ENCODE measurements at regions not wholly inside any gene's neighbourhood (a gene's known extent, or its start where the extent isn't known, plus 50 kb on each side); places are given as distances from the start of the nearest gene placed in this dataset.

DNA sequence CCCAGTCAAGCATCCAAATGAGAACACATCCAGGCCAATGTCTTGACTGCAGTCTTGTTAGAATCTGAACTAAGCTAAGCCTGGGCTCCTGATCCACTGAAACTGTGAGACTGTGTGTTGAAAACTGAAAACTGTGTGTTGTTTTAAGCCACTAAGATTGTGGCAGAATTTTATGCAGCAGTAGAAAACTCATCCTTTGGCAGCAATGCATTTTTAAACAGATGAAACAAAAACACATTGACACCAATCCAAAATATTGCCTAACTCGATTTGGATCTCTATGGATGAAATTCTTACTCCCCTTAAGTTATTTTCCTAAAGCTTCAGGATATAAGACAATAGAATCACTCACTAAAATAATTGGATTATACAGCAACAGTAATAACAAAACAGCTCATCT lies 202.3 kb upstream of the KLF12 start:
- no peak for TF ChIP-seq POLR2A (IDR thresholded peaks at IDR 0.05)
- TF ChIP-seq POLR2AphosphoS5 (IDR thresholded peaks at IDR 0.05; ENCODE audit: insufficient read depth in 1 of 2, low read depth in 1 of 2) = no peak
- TF ChIP-seq, protein P1, sequence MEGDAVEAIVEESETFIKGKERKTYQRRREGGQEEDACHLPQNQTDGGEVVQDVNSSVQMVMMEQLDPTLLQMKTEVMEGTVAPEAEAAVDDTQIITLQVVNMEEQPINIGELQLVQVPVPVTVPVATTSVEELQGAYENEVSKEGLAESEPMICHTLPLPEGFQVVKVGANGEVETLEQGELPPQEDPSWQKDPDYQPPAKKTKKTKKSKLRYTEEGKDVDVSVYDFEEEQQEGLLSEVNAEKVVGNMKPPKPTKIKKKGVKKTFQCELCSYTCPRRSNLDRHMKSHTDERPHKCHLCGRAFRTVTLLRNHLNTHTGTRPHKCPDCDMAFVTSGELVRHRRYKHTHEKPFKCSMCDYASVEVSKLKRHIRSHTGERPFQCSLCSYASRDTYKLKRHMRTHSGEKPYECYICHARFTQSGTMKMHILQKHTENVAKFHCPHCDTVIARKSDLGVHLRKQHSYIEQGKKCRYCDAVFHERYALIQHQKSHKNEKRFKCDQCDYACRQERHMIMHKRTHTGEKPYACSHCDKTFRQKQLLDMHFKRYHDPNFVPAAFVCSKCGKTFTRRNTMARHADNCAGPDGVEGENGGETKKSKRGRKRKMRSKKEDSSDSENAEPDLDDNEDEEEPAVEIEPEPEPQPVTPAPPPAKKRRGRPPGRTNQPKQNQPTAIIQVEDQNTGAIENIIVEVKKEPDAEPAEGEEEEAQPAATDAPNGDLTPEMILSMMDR (IDR thresholded peaks at IDR 0.05) = no peak
- intact Hi-C loops (cut with DNase I) = no loop called here

DNA sequence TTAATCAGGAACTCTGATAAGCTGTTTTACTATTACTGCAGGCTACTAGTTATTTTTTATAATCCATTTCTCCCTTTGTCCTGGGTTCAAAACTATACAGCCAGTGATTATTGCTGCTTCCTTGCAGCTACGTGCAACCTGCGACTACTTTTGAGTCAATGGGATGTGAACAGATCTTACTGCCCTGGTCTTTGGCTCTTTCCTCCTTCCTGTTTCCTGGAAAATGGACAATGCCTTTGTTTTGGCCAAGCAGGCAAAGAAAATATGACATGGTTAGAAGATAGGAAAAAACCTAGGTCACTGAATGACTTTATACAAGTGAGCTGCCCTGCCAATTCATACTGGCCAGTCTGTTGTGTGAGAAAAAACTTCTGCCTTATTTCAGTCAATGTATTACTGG lies 201.2 kb upstream of the KLF12 start:
- TF ChIP-seq POLR2A (IDR thresholded peaks at IDR 0.05) (no peak), POLR2AphosphoS5 (IDR thresholded peaks at IDR 0.05; ENCODE audit: insufficient read depth in 1 of 2, low read depth in 1 of 2) (no peak)
- TF ChIP-seq, protein P1 (IDR thresholded peaks at IDR 0.05) = no peak
- Histone ChIP-seq H3K27me3 (no peaks in the 10 kb centered on the region), H3K36me3 (no peaks in the 10 kb centered on the region), H3K9me3 (no peaks in the 10 kb centered on the region), H3K4me1 (no peaks in the 10 kb centered on the region), H3K27ac (no peak overlapping the region), H3K4me3 (no peak overlapping the region)
- no peak for DNase-seq (ENCODE audit: extremely low spot score in 2 of 2)
- intact Hi-C loops (cut with DNase I) = no loop called here

More for the DNA sequence above, 202.3 kb upstream of the KLF12 start:
- Histone ChIP-seq H3K9me3 (no peaks in the 10 kb centered on the region), H3K27me3 (no peaks in the 10 kb centered on the region), H3K27ac (no peak overlapping the region), H3K4me3 (no peak overlapping the region), H3K4me1 (no peaks in the 10 kb centered on the region), H3K36me3 (no peaks in the 10 kb centered on the region)
- DNase-seq (ENCODE audit: extremely low spot score in 2 of 2) = no peak

DNA sequence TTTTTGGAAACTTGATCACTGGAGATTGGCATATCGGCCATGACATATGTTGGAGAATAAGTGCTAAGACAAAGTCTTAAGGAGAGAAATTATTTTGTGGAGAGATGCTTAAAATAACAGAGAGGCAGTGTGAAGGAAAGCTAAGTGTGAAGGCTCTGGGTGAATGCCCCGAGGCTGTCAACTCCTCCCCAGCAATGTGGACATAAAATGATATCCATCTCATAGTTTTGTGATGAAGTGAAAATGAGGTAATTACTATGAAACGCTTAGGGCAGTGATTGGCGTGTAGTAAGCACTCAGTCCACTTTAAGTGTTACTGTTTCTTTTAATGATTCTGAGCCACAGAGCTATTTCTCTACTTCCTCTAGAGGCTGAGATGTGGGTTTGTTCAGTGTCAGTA lies 195.8 kb upstream of the KLF12 start:
- TF ChIP-seq, protein P1 (IDR thresholded peaks at IDR 0.05) = no peak
- TF ChIP-seq POLR2A (IDR thresholded peaks at IDR 0.05) = no peak
- no peak for TF ChIP-seq POLR2AphosphoS5 (IDR thresholded peaks at IDR 0.05; ENCODE audit: insufficient read depth in 1 of 2, low read depth in 1 of 2)
- Histone ChIP-seq H3K27me3 (no peaks in the 10 kb centered on the region), H3K4me1 (no peaks in the 10 kb centered on the region), H3K9me3 (no peaks in the 10 kb centered on the region), H3K4me3 (no peak overlapping the region), H3K27ac (no peak overlapping the region), H3K36me3 (no peaks in the 10 kb centered on the region)
- no peak for DNase-seq (ENCODE audit: extremely low spot score in 2 of 2)
- intact Hi-C loops (cut with DNase I) = no loop called here

DNA sequence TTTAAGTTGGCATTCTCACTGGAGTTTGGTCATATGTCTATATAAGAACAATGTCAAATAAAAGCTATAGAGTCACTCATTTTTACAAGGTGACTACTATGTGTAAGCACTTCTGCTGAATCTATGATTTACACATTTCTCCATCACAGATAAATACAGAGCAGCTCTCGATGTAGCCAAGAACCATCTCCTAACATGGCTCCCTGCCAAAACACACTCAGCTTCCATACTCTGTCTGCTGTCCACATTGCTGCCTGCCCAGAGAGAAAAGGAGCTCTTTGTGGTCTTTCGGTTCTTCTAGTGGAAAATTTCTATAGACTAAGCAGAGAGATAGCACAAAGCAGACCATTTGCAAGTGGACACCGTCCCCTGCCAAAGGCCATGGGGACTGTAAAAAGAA lies 190.9 kb upstream of the KLF12 start:
- H3K4me3 ChIP-seq = no peak overlapping the region
- H3K27me3 ChIP-seq = no peaks in the 10 kb centered on the region
- no peak overlapping the region for H3K27ac ChIP-seq
- H3K4me1 ChIP-seq = no peaks in the 10 kb centered on the region
- intact Hi-C loops (cut with DNase I) = no loop called here
- TF ChIP-seq, protein P1 (IDR thresholded peaks at IDR 0.05) = no peak
- TF ChIP-seq POLR2A (IDR thresholded peaks at IDR 0.05) (no peak), POLR2AphosphoS5 (IDR thresholded peaks at IDR 0.05; ENCODE audit: insufficient read depth in 1 of 2, low read depth in 1 of 2) (no peak)
- no peaks in the 10 kb centered on the region for H3K36me3 ChIP-seq
- no peak for DNase-seq (ENCODE audit: extremely low spot score in 2 of 2)
- no peaks in the 10 kb centered on the region for H3K9me3 ChIP-seq

DNA sequence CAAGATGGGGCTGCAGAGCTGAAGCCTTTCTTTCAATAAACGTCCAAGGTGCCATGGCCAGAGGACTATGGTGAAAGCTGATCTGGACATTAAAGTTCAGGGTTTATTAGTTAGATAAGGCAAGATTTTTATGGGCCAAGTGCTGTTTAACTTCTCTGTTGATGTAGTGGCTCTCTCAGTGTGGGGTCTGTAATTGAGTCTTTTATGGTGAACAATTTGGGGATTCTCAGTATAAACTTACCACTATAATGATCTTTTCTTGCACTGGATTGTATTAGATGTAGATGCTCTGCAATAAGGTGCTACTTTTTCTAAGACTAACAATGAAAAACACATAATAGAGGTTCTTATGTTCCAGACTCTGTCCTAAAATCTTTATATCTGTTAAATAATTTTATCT lies 190.1 kb upstream of the KLF12 start:
- no peak overlapping the region for H3K27ac ChIP-seq
- H3K4me3 ChIP-seq = no peak overlapping the region
- intact Hi-C loops (cut with DNase I) = no loop called here
- no peaks in the 10 kb centered on the region for H3K9me3 ChIP-seq
- no peaks in the 10 kb centered on the region for H3K27me3 ChIP-seq
- H3K4me1 ChIP-seq = no peaks in the 10 kb centered on the region
- H3K36me3 ChIP-seq = no peaks in the 10 kb centered on the region
- DNase-seq (ENCODE audit: extremely low spot score in 2 of 2) = no peak
- TF ChIP-seq, protein P1 (IDR thresholded peaks at IDR 0.05) = no peak
- TF ChIP-seq POLR2AphosphoS5 (IDR thresholded peaks at IDR 0.05; ENCODE audit: insufficient read depth in 1 of 2, low read depth in 1 of 2) (no peak), POLR2A (IDR thresholded peaks at IDR 0.05) (no peak)
